ENCODE measurements at regions not wholly inside any gene's neighbourhood (a gene's known extent, or its start where the extent isn't known, plus 50 kb on each side); places are given as distances from the start of the nearest gene placed in this dataset.

DNA sequence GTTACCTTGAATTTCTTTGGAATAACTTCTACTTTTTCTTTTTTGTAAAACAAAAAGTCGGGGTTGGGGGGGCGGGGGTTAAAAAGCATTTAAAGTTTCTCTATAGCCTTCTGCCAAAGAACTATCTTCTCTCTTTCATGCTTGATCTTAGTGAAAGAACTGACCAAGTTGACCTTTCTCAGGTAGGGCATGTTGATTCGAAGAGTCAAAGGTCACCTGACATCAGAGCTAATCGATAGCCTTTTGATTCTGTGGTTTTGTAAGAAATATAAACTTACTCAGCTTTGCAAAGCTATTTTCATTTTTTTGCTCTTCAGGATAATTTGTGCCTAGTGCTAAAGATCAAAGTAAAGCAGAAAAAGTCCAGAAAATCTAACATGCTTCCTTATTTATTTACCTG lies 181.5 kb downstream of the IRS2 start:
- 80% methylated on average over 2 of the region's 4 CpGs for WGBS (ENCODE audit: insufficient coverage, low lambda C conversion rate)
- Histone ChIP-seq H3K4me3 (ENCODE audit: low read length) (no peak overlapping the region), H3K27me3 (ENCODE audit: control insufficient read depth, insufficient read depth, low read length) (no peaks in the 10 kb centered on the region), H3K4me1 (ENCODE audit: control insufficient read depth, insufficient read depth, low read length) (no peaks in the 10 kb centered on the region), H3K9me3 (ENCODE audit: control insufficient read depth, low read depth, low read length) (no peaks in the 10 kb centered on the region), H3K36me3 (ENCODE audit: control insufficient read depth, insufficient read depth, low read length) (no peaks in the 10 kb centered on the region), H3K27ac (ENCODE audit: low read length) (no peak overlapping the region)
- no peak for DNase-seq

DNA sequence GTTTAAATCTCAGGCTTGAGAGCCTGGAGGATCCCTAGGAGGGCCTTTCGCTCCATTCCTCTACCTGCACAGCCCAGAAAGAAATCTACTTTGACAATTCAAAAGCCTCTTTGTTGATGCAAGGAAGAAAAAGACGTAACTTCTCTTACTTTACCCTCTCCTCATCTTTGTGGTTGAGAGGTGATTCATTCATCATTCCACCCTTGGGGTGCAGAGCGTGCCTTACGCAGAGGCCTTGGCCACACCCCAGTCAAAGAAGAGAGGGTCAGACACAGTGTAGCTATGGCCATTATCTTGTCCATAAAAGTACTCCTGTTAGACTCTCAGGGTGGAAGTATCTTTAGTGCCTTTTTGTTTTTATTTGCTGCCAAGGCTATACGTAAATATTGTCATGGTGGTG lies 184.0 kb downstream of the IRS2 start:
- Histone ChIP-seq H3K4me3 (ENCODE audit: low read length) (no peak overlapping the region), H3K9me3 (ENCODE audit: control insufficient read depth, low read depth, low read length) (no peaks in the 10 kb centered on the region), H3K4me1 (ENCODE audit: control insufficient read depth, insufficient read depth, low read length) (no peaks in the 10 kb centered on the region), H3K27ac (ENCODE audit: low read length) (no peak overlapping the region), H3K36me3 (ENCODE audit: control insufficient read depth, insufficient read depth, low read length) (no peaks in the 10 kb centered on the region), H3K27me3 (ENCODE audit: control insufficient read depth, insufficient read depth, low read length) (no peaks in the 10 kb centered on the region)
- no peak for DNase-seq
- no CpG with 5 or more reads among the region's 5 CpGs for WGBS (ENCODE audit: insufficient coverage, low lambda C conversion rate)

DNA sequence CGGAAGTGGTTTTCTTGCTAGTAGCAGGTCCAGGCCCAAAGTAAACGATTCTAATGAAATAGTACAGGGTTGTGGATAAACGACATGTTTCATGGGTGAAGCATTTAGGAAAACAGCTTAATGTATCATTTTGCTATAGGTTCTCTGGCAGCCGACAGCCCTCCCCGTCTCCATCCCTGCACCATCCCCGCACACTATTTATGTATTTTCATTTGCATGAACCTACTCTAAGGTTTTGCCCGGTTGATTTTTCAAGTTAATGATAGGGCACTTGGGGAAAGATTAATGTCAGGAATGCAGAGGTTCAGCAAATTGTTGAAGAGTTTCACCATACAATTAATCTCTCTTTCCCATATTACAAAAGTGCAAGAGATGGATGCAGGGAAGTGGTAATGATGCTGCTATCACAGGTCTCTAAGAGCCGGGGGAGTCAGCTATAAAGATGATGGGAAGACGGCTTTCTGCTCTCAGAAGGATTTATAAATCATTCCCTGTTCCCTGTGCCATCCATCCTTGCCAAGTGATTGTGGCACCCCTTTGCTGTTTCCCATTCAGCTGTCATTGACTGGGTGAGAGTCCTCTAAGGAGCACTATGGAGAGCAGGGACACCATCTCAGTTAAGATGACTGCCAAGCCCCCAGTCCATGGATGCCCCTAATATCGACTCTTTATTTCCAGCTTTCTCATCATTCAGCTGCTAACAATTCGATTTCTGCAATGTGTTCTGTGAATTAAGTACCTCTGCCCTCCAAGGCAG lies 186.3 kb downstream of the IRS2 start:
- Histone ChIP-seq H3K27me3 (ENCODE audit: control insufficient read depth, insufficient read depth, low read length) (no peaks in the 10 kb centered on the region), H3K9me3 (ENCODE audit: control insufficient read depth, low read depth, low read length) (no peaks in the 10 kb centered on the region), H3K36me3 (ENCODE audit: control insufficient read depth, insufficient read depth, low read length) (no peaks in the 10 kb centered on the region), H3K4me3 (ENCODE audit: low read length) (no peak overlapping the region), H3K27ac (ENCODE audit: low read length) (no peak overlapping the region), H3K4me1 (ENCODE audit: control insufficient read depth, insufficient read depth, low read length) (no peaks in the 10 kb centered on the region)
- DNase-seq = no peak
- WGBS (ENCODE audit: insufficient coverage, low lambda C conversion rate) = 92% methylated on average over 2 of the region's 11 CpGs

DNA sequence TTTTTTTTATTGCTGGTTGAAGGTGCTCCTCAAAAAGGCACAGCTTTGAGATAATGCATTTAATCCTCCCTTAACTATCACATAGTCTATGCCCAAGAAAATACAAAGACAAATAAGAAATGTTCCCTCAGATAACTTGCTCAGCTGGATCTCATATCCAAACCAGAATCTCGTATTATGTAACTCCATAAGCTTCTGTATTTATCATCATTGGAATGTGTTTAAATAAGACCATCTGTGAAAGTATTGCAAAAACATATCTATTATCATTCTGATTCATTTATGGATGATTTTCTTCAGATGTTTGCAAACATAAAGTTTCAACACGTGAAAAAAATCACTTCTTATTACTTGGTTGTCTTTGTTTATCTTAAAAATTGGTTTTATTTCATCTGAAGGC lies 190.9 kb downstream of the IRS2 start:
- H3K36me3 ChIP-seq (ENCODE audit: control insufficient read depth, insufficient read depth, low read length) = no peaks in the 10 kb centered on the region
- H3K4me3 ChIP-seq (ENCODE audit: low read length) = no peak overlapping the region
- no peaks in the 10 kb centered on the region for H3K9me3 ChIP-seq (ENCODE audit: control insufficient read depth, low read depth, low read length)
- peaks cover 19% of the 10 kb centered on the region for H3K4me1 ChIP-seq (ENCODE audit: control insufficient read depth, insufficient read depth, low read length)
- no peaks in the 10 kb centered on the region for H3K27me3 ChIP-seq (ENCODE audit: control insufficient read depth, insufficient read depth, low read length)
- WGBS (ENCODE audit: insufficient coverage, low lambda C conversion rate) = 78% methylated on average over 1 of the region's 2 CpGs
- DNase-seq = no peak
- H3K27ac ChIP-seq (ENCODE audit: low read length) = no peak overlapping the region

DNA sequence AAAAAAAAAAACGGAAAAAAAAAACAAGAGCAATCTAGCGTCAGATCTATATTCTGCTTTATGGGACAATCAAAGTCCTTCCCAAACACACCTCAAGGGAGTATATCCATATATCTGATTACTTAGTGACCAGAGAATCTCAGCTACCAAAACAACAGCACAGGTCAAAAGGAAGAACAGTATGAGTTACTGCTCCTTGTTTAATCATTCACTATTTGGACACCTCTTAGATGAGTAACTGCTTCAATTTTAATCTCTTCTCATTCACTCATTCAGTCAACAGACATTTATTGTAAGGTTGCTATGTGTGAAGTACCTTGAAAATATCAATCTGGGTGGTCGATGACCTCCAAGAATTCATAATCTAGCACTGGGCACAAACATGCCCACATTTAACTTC lies 193.2 kb downstream of the IRS2 start:
- H3K27ac ChIP-seq (ENCODE audit: low read length) = peak overlapping the region; percentile 71
- no peaks in the 10 kb centered on the region for H3K9me3 ChIP-seq (ENCODE audit: control insufficient read depth, low read depth, low read length)
- no CpG with 5 or more reads among the region's 3 CpGs for WGBS (ENCODE audit: insufficient coverage, low lambda C conversion rate)
- peak; percentile 51 to 78 for DNase-seq
- H3K36me3 ChIP-seq (ENCODE audit: control insufficient read depth, insufficient read depth, low read length) = no peaks in the 10 kb centered on the region
- H3K27me3 ChIP-seq (ENCODE audit: control insufficient read depth, insufficient read depth, low read length) = no peaks in the 10 kb centered on the region
- H3K4me3 ChIP-seq (ENCODE audit: low read length) = no peak overlapping the region
- peaks cover 21% of the 10 kb centered on the region for H3K4me1 ChIP-seq (ENCODE audit: control insufficient read depth, insufficient read depth, low read length)

DNA sequence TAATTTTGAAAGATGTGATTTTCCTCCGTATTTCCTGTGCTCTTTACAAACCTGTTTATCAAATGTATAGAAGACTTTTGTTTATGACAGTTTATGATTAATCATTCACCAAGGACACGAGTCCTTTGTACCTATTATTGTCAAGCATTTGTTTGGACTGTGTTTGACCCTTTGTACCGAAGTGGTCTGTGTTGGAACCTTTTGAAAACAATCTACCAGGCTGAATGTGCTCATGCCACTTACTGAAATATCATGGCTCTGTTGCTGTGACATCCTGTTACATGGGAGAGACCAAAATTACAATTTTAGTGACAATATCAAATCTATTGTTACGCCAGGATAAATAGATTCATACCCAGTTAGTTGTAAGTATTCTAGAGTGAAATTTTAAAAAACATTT lies 193.6 kb downstream of the IRS2 start:
- H3K27me3 ChIP-seq (ENCODE audit: control insufficient read depth, insufficient read depth, low read length) = no peaks in the 10 kb centered on the region
- H3K27ac ChIP-seq (ENCODE audit: low read length) = peak overlapping the region; percentile 71
- WGBS (ENCODE audit: insufficient coverage, low lambda C conversion rate) = 58% methylated on average over 2 of the region's 4 CpGs
- peaks cover 23% of the 10 kb centered on the region for H3K4me1 ChIP-seq (ENCODE audit: control insufficient read depth, insufficient read depth, low read length)
- peak; percentile 82 to 94 for DNase-seq
- no peaks in the 10 kb centered on the region for H3K9me3 ChIP-seq (ENCODE audit: control insufficient read depth, low read depth, low read length)
- H3K36me3 ChIP-seq (ENCODE audit: control insufficient read depth, insufficient read depth, low read length) = no peaks in the 10 kb centered on the region
- no peak overlapping the region for H3K4me3 ChIP-seq (ENCODE audit: low read length)

DNA sequence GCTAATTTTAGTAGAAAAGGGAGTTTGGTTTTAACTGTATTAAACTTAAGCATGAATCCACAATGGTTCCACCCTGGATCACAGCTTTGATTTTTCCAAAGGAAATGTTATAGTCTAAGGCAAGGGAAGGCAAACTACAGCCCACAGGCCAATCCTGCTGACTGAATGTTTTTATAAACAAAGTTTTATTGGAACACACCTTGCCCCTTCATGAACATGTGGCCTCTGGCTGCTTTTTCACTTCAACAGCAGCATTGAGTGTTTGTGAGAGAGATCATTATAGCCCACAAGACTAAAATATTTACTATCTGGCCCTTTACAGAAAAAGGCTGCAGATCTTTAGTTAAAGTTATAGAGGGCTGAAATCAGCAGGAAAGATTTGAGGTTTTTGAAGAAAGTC lies 198.7 kb downstream of the IRS2 start:
- no peaks in the 10 kb centered on the region for H3K36me3 ChIP-seq (ENCODE audit: control insufficient read depth, insufficient read depth, low read length)
- H3K4me3 ChIP-seq (ENCODE audit: low read length) = no peak overlapping the region
- H3K27me3 ChIP-seq (ENCODE audit: control insufficient read depth, insufficient read depth, low read length) = no peaks in the 10 kb centered on the region
- H3K9me3 ChIP-seq (ENCODE audit: control insufficient read depth, low read depth, low read length) = no peaks in the 10 kb centered on the region
- no peak for DNase-seq
- peak overlapping the region; percentile 80 for H3K27ac ChIP-seq (ENCODE audit: low read length)
- peaks cover 20% of the 10 kb centered on the region for H3K4me1 ChIP-seq (ENCODE audit: control insufficient read depth, insufficient read depth, low read length)

DNA sequence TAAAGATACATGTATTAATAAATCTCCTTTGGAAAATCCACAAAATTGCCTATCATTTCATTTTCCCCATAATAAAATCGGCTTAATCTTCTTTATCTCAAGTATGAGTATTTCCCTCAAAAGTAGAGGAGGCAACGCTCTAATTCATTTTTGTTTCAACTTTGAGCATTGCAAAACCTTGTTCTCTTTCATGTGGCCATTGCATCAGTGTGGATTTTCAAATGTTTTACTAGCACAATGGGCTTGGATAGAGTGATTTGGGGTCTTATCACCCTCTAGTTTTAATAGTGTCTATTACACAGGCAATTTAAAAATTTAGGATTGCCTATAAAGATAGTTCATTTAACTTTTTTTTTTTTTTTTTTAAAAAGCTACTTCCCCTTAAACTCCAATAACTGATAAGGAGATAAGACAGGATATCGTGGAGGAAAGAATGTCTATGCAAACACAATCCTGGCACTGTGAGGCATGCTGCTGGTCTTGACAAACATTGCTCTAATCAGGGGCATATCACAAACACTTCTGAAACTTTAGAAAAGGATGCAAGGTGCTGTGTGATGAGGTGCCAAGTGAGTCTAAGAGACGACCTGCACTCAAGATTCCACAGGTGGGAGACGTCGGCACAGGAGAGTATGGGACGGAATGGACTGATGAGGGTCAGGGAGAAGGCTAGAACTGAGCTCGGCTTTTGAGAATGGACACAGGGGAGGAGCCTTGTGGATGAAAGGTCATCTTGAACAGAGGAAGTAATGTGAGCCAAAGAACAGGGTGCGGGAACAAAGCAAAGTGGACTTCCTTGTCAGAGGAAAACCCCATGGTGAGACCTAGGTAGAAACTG lies 199.7 kb downstream of the IRS2 start:
- Histone ChIP-seq H3K27ac (ENCODE audit: low read length) (peak overlapping the region; percentile 80), H3K4me1 (ENCODE audit: control insufficient read depth, insufficient read depth, low read length) (peaks cover 12% of the 10 kb centered on the region), H3K9me3 (ENCODE audit: control insufficient read depth, low read depth, low read length) (no peaks in the 10 kb centered on the region), H3K4me3 (ENCODE audit: low read length) (no peak overlapping the region), H3K36me3 (ENCODE audit: control insufficient read depth, insufficient read depth, low read length) (no peaks in the 10 kb centered on the region), H3K27me3 (ENCODE audit: control insufficient read depth, insufficient read depth, low read length) (no peaks in the 10 kb centered on the region)
- 18% methylated on average over 4 of the region's 9 CpGs for WGBS (ENCODE audit: insufficient coverage, low lambda C conversion rate)
- peak; percentile 45 to 81 for DNase-seq

DNA sequence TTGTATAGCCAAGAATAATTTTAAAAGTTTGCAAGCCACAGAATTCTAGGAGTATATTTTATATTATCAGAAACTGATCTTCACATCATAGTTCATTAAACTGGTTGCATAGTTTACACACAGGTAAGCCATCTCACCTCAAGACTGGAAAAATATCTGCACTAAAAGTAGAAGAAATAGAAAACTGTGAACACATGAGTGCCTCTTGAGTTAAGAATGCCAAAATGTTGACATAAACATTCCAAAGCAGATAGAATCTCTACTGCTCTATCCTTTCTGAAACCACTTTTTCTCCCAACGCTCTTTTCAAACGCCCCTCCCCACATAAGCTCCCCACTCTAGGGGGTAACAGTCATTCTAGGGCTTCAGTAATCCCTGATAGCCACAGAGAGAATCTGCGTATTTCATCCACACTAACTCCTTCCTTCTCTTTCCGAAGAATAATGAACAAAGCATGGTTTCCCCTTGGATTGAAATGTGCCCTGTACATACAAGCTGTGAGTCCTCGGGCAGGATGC lies 201.5 kb downstream of the IRS2 start:
- DNase-seq = no peak
- Histone ChIP-seq H3K27ac (ENCODE audit: low read length) (no peak overlapping the region), H3K4me1 (ENCODE audit: control insufficient read depth, insufficient read depth, low read length) (peaks cover 7% of the 10 kb centered on the region), H3K9me3 (ENCODE audit: control insufficient read depth, low read depth, low read length) (no peaks in the 10 kb centered on the region), H3K4me3 (ENCODE audit: low read length) (no peak overlapping the region), H3K36me3 (ENCODE audit: control insufficient read depth, insufficient read depth, low read length) (no peaks in the 10 kb centered on the region), H3K27me3 (ENCODE audit: control insufficient read depth, insufficient read depth, low read length) (no peaks in the 10 kb centered on the region)
- WGBS (ENCODE audit: insufficient coverage, low lambda C conversion rate) = no CpG with 5 or more reads among the region's 5 CpGs

DNA sequence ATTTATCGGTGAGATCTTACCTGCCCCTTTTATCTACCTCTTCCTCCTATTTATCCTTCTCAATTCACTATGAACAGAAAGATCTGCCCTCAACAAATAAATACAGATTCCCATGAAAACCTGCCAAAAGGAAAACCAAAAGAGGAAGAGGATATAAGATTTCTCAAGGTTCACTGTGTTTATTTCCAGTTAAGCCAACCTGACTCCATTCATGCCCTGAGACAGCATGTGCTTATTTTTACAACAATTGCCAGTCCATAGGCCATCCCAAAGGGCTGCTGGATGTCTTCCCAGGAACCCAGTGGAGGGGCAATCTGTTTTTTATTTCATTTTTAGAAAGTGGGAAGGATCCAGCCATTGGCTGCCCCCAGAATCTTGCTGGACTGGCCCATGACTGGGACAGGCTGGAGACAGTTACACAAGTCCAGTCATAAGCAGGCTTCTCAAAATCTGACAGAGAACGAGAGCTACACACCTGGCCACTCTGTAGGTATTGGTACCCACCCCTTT lies 209.1 kb downstream of the IRS2 start:
- Histone ChIP-seq H3K4me1 (ENCODE audit: control insufficient read depth, insufficient read depth, low read length) (no peaks in the 10 kb centered on the region), H3K4me3 (ENCODE audit: low read length) (no peak overlapping the region), H3K9me3 (ENCODE audit: control insufficient read depth, low read depth, low read length) (peaks cover 2% of the 10 kb centered on the region), H3K27ac (ENCODE audit: low read length) (no peak overlapping the region), H3K27me3 (ENCODE audit: control insufficient read depth, insufficient read depth, low read length) (no peaks in the 10 kb centered on the region), H3K36me3 (ENCODE audit: control insufficient read depth, insufficient read depth, low read length) (no peaks in the 10 kb centered on the region)
- no peak for DNase-seq
- 100% methylated on average over 1 of the region's 2 CpGs for WGBS (ENCODE audit: insufficient coverage, low lambda C conversion rate)
